HUES64 (cell line): ENCODE measurements at regions not wholly inside any gene's neighbourhood (a gene's known extent, or its start where the extent isn't known, plus 50 kb on each side); places are given as distances from the start of the nearest gene placed in this dataset.

Experiments
- H3K27ac ChIP-seq: 2 replicates; pipeline ENCODE4 v1.7.0; 2013; ENCODE audit warnings: low read depth, low read length, inconsistent platforms
- H3K27me3 ChIP-seq: 2 replicates; pipeline ENCODE4 v1.6.1; 2013; ENCODE audit warnings: mild to moderate bottlenecking, low read length; ENCODE audit not compliant: insufficient read depth
- H3K36me3 ChIP-seq: 2 replicates; pipeline ENCODE4 v1.6.1; 2013; ENCODE audit warnings: mild to moderate bottlenecking, low read length; ENCODE audit not compliant: insufficient read depth
- H3K4me1 ChIP-seq: 2 replicates; pipeline ENCODE4 v1.6.1; 2013; ENCODE audit warnings: mild to moderate bottlenecking, low read length, moderate library complexity; ENCODE audit not compliant: insufficient read depth
- H3K4me3 ChIP-seq: 2 replicates; pipeline ENCODE4 v1.5.1; 2013; ENCODE audit warnings: mild to moderate bottlenecking, low read length, moderate library complexity
- H3K9ac ChIP-seq: 2 replicates; pipeline ENCODE4 v1.6.1; 2013; ENCODE audit warnings: mild to moderate bottlenecking, low read depth, low read length
- H3K9me3 ChIP-seq: 2 replicates; pipeline ENCODE4 v1.6.1; 2013; ENCODE audit warnings: low read depth, low read length; ENCODE audit not compliant: insufficient read depth
- WGBS: fragments of 150-250, 120-280 bp; methylation state at CpG from one replicate; pipeline ENCODE4 v1.1.7; 2013; ENCODE audit warnings: missing lambda C conversion rate; 5-methylcytosine and 5-hydroxymethylcytosine counted together

- Histone ChIP-seq H3K36me3 (no peaks in the 10 kb centered on the region), H3K9me3 (no peaks in the 10 kb centered on the region), H3K9ac (no peak overlapping the region), H3K27me3 (no peaks in the 10 kb centered on the region), H3K4me3 (no peak overlapping the region), H3K4me1 (no peaks in the 10 kb centered on the region), H3K27ac (no peak overlapping the region)
- WGBS, result 86% methylated on average over 4 of the region's 4 CpGs
Measured at GRCh38 chr13:108477376-108477775, 152.0 kb upstream of the MYO16 start.

GRCh38 chr13:108478179-108478578 is 151.2 kb upstream of the MYO16 start:
- Histone ChIP-seq H3K4me3 (no peak overlapping the region), H3K36me3 (no peaks in the 10 kb centered on the region), H3K27ac (no peak overlapping the region), H3K9ac (no peak overlapping the region), H3K4me1 (no peaks in the 10 kb centered on the region), H3K9me3 (no peaks in the 10 kb centered on the region), H3K27me3 (no peaks in the 10 kb centered on the region)
- WGBS, result no CpG with 5 or more reads among the region's 1 CpG

- Histone ChIP-seq H3K9ac (no peak overlapping the region), H3K4me1 (no peaks in the 10 kb centered on the region), H3K9me3 (no peaks in the 10 kb centered on the region), H3K27me3 (no peaks in the 10 kb centered on the region), H3K36me3 (no peaks in the 10 kb centered on the region), H3K4me3 (no peak overlapping the region), H3K27ac (no peak overlapping the region)
- 75% methylated on average over 1 of the region's 1 CpG for WGBS
Measured at GRCh38 chr13:108483981-108484380, 145.4 kb upstream of the MYO16 start.

GRCh38 chr13:108486096-108486495 is 143.3 kb upstream of the MYO16 start:
- H3K9me3 ChIP-seq, result no peaks in the 10 kb centered on the region
- H3K27me3 ChIP-seq, result no peaks in the 10 kb centered on the region
- H3K36me3 ChIP-seq, result no peaks in the 10 kb centered on the region
- H3K4me3 ChIP-seq, result no peak overlapping the region
- no peak overlapping the region for H3K27ac ChIP-seq
- H3K4me1 ChIP-seq, result no peaks in the 10 kb centered on the region
- H3K9ac ChIP-seq, result no peak overlapping the region

GRCh38 chr13:108494991-108495645 is 134.3 kb upstream of the MYO16 start:
- peak overlapping the region; percentile 74 for H3K4me3 ChIP-seq
- 3% methylated on average over 40 of the region's 40 CpGs for WGBS
- H3K36me3 ChIP-seq, result no peaks in the 10 kb centered on the region
- H3K27me3 ChIP-seq, result peaks cover 68% of the 10 kb centered on the region
- H3K9ac ChIP-seq, result peak overlapping the region; percentile 45
- H3K9me3 ChIP-seq, result no peaks in the 10 kb centered on the region
- H3K4me1 ChIP-seq, result no peaks in the 10 kb centered on the region
- no peak overlapping the region for H3K27ac ChIP-seq

GRCh38 chr13:108495646-108496361 is 133.6 kb upstream of the MYO16 start:
- H3K27ac ChIP-seq, result no peak overlapping the region
- peak overlapping the region; percentile 45 for H3K9ac ChIP-seq
- no peaks in the 10 kb centered on the region for H3K36me3 ChIP-seq
- no peaks in the 10 kb centered on the region for H3K9me3 ChIP-seq
- H3K27me3 ChIP-seq, result peaks cover 68% of the 10 kb centered on the region
- WGBS, result under 1% methylated on average over 90 of the region's 90 CpGs
- H3K4me3 ChIP-seq, result peak overlapping the region; percentile 74
- H3K4me1 ChIP-seq, result no peaks in the 10 kb centered on the region

- no peak overlapping the region for H3K27ac ChIP-seq
- WGBS, result 5% methylated on average over 30 of the region's 30 CpGs
- peak overlapping the region; percentile 74 for H3K4me3 ChIP-seq
- no peaks in the 10 kb centered on the region for H3K36me3 ChIP-seq
- peaks cover 68% of the 10 kb centered on the region for H3K27me3 ChIP-seq
- no peaks in the 10 kb centered on the region for H3K4me1 ChIP-seq
- 0 out of 2 replicates have a peak overlapping the region, but pooled peaks have one; percentile 45 for H3K9ac ChIP-seq
- no peaks in the 10 kb centered on the region for H3K9me3 ChIP-seq
Measured at GRCh38 chr13:108496362-108497210, 132.8 kb upstream of the MYO16 start.

- H3K4me3 ChIP-seq, result no peak overlapping the region
- H3K27me3 ChIP-seq, result peaks cover 32% of the 10 kb centered on the region
- WGBS, result 78% methylated on average over 6 of the region's 6 CpGs
- no peak overlapping the region for H3K27ac ChIP-seq
- no peaks in the 10 kb centered on the region for H3K4me1 ChIP-seq
- no peaks in the 10 kb centered on the region for H3K36me3 ChIP-seq
- no peak overlapping the region for H3K9ac ChIP-seq
- no peaks in the 10 kb centered on the region for H3K9me3 ChIP-seq
Measured at GRCh38 chr13:108500711-108501110, 128.7 kb upstream of the MYO16 start.

GRCh38 chr13:108508263-108508662 is 121.1 kb upstream of the MYO16 start:
- no peaks in the 10 kb centered on the region for H3K9me3 ChIP-seq
- H3K27ac ChIP-seq, result no peak overlapping the region
- 0% methylated on average over 1 of the region's 1 CpG for WGBS

GRCh38 chr13:108525827-108526226 is 103.6 kb upstream of the MYO16 start:
- Histone ChIP-seq H3K9ac (no peak overlapping the region), H3K4me3 (no peak overlapping the region), H3K9me3 (no peaks in the 10 kb centered on the region), H3K27me3 (no peaks in the 10 kb centered on the region), H3K27ac (no peak overlapping the region), H3K36me3 (no peaks in the 10 kb centered on the region), H3K4me1 (no peaks in the 10 kb centered on the region)
- WGBS, result no CpG with 5 or more reads among the region's 1 CpG

More at GRCh38 chr13:108508263-108508662, 121.1 kb upstream of the MYO16 start:
- H3K4me1 ChIP-seq, result peaks cover 4% of the 10 kb centered on the region; the same call in 1 of the 2 replicates
- H3K36me3 ChIP-seq, result no peaks in the 10 kb centered on the region
- no peak overlapping the region for H3K4me3 ChIP-seq
- H3K27me3 ChIP-seq, result no peaks in the 10 kb centered on the region
- H3K9ac ChIP-seq, result no peak overlapping the region

- H3K9me3 ChIP-seq, result no peaks in the 10 kb centered on the region
- 85% methylated on average over 2 of the region's 4 CpGs for WGBS
- no peaks in the 10 kb centered on the region for H3K27me3 ChIP-seq
- no peak overlapping the region for H3K27ac ChIP-seq
- H3K4me3 ChIP-seq, result no peak overlapping the region
- H3K36me3 ChIP-seq, result no peaks in the 10 kb centered on the region
- no peak overlapping the region for H3K9ac ChIP-seq
- no peaks in the 10 kb centered on the region for H3K4me1 ChIP-seq
Measured at GRCh38 chr13:108526286-108526685, 103.1 kb upstream of the MYO16 start.
